ENCODE measurements at regions not wholly inside any gene's neighbourhood (a gene's known extent, or its start where the extent isn't known, plus 50 kb on each side); places are given as distances from the start of the nearest gene placed in this dataset.

DNA sequence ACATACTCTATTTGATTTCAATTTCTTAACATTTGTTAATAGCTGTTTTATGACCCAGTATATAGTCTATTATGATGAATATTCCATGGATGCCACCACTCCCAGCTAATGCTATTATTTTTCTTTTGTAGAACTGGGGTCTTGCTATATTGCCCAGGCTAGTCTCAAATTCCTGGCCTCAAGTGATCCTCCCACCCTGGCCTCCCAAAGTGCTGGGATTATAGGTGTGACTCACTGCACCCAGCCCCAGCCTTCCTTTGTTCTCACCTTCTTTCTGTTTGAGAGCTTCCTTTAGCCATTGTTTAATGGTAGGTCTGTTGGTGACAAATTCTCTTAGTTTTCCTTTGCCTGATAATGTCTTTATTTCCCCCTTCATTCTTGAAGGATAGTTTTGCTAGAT lies 52.9 kb upstream of the AMOTL1 start:
- TF ChIP-seq, protein P1, sequence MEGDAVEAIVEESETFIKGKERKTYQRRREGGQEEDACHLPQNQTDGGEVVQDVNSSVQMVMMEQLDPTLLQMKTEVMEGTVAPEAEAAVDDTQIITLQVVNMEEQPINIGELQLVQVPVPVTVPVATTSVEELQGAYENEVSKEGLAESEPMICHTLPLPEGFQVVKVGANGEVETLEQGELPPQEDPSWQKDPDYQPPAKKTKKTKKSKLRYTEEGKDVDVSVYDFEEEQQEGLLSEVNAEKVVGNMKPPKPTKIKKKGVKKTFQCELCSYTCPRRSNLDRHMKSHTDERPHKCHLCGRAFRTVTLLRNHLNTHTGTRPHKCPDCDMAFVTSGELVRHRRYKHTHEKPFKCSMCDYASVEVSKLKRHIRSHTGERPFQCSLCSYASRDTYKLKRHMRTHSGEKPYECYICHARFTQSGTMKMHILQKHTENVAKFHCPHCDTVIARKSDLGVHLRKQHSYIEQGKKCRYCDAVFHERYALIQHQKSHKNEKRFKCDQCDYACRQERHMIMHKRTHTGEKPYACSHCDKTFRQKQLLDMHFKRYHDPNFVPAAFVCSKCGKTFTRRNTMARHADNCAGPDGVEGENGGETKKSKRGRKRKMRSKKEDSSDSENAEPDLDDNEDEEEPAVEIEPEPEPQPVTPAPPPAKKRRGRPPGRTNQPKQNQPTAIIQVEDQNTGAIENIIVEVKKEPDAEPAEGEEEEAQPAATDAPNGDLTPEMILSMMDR (IDR thresholded peaks at IDR 0.05 in 2 of 3, conservative IDR thresholded peaks at IDR 0.05 in 1 of 3; ENCODE audit: borderline replicate concordance in 1 of 3, insufficient read depth in 1 of 3, low read depth in 2 of 3, low read length in 2 of 3): no peak
- no peak for TF ChIP-seq POLR2AphosphoS5 (IDR thresholded peaks at IDR 0.05; ENCODE audit: low read depth, low read length)
- no peak for TF ChIP-seq EZH2 (IDR thresholded peaks at IDR 0.05)
- TF ChIP-seq TCF7L2 (IDR thresholded peaks at IDR 0.05; ENCODE audit: borderline replicate concordance, extremely low read depth, insufficient read depth, insufficient read length): no peak
- no peak for TF ChIP-seq CEBPB (IDR thresholded peaks at IDR 0.05; ENCODE audit: low read depth)
- TF ChIP-seq POLR2A (IDR thresholded peaks at IDR 0.05; ENCODE audit: borderline replicate concordance, extremely low read depth, insufficient read depth, insufficient read length): no peak
- TF ChIP-seq, protein P2, sequence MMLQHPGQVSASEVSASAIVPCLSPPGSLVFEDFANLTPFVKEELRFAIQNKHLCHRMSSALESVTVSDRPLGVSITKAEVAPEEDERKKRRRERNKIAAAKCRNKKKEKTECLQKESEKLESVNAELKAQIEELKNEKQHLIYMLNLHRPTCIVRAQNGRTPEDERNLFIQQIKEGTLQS (IDR thresholded peaks at IDR 0.05): no peak
- no peak for TF ChIP-seq SIN3A (IDR thresholded peaks at IDR 0.05; ENCODE audit: low read depth)
- TF ChIP-seq, protein P3, sequence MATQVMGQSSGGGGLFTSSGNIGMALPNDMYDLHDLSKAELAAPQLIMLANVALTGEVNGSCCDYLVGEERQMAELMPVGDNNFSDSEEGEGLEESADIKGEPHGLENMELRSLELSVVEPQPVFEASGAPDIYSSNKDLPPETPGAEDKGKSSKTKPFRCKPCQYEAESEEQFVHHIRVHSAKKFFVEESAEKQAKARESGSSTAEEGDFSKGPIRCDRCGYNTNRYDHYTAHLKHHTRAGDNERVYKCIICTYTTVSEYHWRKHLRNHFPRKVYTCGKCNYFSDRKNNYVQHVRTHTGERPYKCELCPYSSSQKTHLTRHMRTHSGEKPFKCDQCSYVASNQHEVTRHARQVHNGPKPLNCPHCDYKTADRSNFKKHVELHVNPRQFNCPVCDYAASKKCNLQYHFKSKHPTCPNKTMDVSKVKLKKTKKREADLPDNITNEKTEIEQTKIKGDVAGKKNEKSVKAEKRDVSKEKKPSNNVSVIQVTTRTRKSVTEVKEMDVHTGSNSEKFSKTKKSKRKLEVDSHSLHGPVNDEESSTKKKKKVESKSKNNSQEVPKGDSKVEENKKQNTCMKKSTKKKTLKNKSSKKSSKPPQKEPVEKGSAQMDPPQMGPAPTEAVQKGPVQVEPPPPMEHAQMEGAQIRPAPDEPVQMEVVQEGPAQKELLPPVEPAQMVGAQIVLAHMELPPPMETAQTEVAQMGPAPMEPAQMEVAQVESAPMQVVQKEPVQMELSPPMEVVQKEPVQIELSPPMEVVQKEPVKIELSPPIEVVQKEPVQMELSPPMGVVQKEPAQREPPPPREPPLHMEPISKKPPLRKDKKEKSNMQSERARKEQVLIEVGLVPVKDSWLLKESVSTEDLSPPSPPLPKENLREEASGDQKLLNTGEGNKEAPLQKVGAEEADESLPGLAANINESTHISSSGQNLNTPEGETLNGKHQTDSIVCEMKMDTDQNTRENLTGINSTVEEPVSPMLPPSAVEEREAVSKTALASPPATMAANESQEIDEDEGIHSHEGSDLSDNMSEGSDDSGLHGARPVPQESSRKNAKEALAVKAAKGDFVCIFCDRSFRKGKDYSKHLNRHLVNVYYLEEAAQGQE (IDR thresholded peaks at IDR 0.05; ENCODE audit: low read depth): no peak

Data from HCT116 (cell line).